HCT116 (cell line): ENCODE measurements at regions not wholly inside any gene's neighbourhood (a gene's known extent, or its start where the extent isn't known, plus 50 kb on each side); places are given as distances from the start of the nearest gene placed in this dataset.

Source experiments
- ATAC-seq: fragments of 200-7000 bp; cut with Tn5 transposase; 2 replicates; pipeline ENCODE4 v1.9.1; 2020; ENCODE audit warnings: mild to moderate bottlenecking, moderate library complexity
- BruUV-seq: library from RNA; stranded (reverse); fragments of 400-500 nt; replicated peaks from 2 replicates; lab custom pipeline; 2021; lab: Mats Ljungman, UMichigan
- CTCF ChIA-PET: fragments of 300-600 bp; sonication (Branson Sonifier 250); formaldehyde crosslinking; loops from one replicate; lab custom pipeline; 2021; ENCODE audit warnings: antibody characterized with exemption; lab: Charles Lee
- POLR2A ChIA-PET: fragments of 300-600, 350-600 bp; sonication (Branson Sonifier 250); formaldehyde crosslinking; loops from one replicate; lab custom pipeline; 2021; ENCODE audit warnings: antibody characterized with exemption; lab: Charles Lee
- RAD21 ChIA-PET, 2 experiments: fragments of 300-600 bp; sonication (Branson Sonifier 250); formaldehyde crosslinking; loops; one replicate each; lab custom pipeline; 2023; ENCODE audit warnings: low total read pairs in 2 of 2; ENCODE audit not compliant: uncharacterized antibody in 2 of 2, unreplicated experiment in 2 of 2, low non-redundant PET in 1 of 2; lab: Charles Lee
- DNase-seq: peaks from one replicate; pipeline ENCODE4 v3.0.0-alpha.2; 2010; ENCODE audit warnings: low read depth, low spot score
- H2AFZ ChIP-seq: fragments of 200-600 bp; shearing (Covaris generic), sonication (generic); 2 replicates; pipeline ENCODE4 v1.6.1; 2017; ENCODE audit warnings: low read depth, mixed run types, mixed read lengths, antibody characterized with exemption, low read length; ENCODE audit not compliant: poor library complexity, severe bottlenecking
- H3K27ac ChIP-seq: 2 replicates; pipeline ENCODE4 v1.5.1; 2012; ENCODE audit warnings: low read depth, low read length
- H3K27me3 ChIP-seq: fragments of 200-600 bp; sonication (generic); 2 replicates; pipeline ENCODE4 v1.6.1; 2016; ENCODE audit warnings: mixed run types, low read length, mixed read lengths; ENCODE audit not compliant: insufficient read depth
- H3K36me3 ChIP-seq, 2 experiments: fragments of 200-500 bp in 1 of 2; fragments of 200-600 bp in 1 of 2; sonication (Bioruptor generic) in 1 of 2; sonication (generic) in 1 of 2; 2 replicates each; pipeline versions ENCODE4 v1.5.1 to v1.6.1; 2014 to 2016; ENCODE audit warnings: low read length in 2 of 2, inconsistent platforms in 1 of 2, mixed read lengths in 1 of 2, mixed run types in 1 of 2; ENCODE audit not compliant: insufficient read depth in 2 of 2, control insufficient read depth in 1 of 2
- H3K4me1 ChIP-seq, 2 experiments: fragments of 200-600 bp in 1 of 2; sonication (generic) in 1 of 2; 2 replicates each; pipeline versions ENCODE4 v1.5.1 to v1.6.1; 2012 to 2017; ENCODE audit warnings: low read length in 2 of 2, inconsistent platforms in 1 of 2, mild to moderate bottlenecking in 1 of 2, mixed read lengths in 1 of 2, mixed run types in 1 of 2, moderate library complexity in 1 of 2; ENCODE audit not compliant: insufficient read depth in 2 of 2, control insufficient read depth in 1 of 2
- H3K4me2 ChIP-seq: fragments of 200-600 bp; sonication (generic); 2 replicates; pipeline ENCODE4 v1.6.1; 2017; ENCODE audit warnings: mixed run types, low read length, mixed read lengths
- H3K4me3 ChIP-seq, 2 experiments: fragments of 200-600 bp in 1 of 2; sonication (generic) in 1 of 2; replicated peaks in 1 of 2; 2 replicates each; pipeline ENCODE4 v1.5.1; 2011 to 2016; ENCODE audit warnings: low read length in 2 of 2, control low read depth in 1 of 2, low read depth in 1 of 2, mild to moderate bottlenecking in 1 of 2, mixed read lengths in 1 of 2, mixed run types in 1 of 2
- H3K79me2 ChIP-seq: fragments of 200-600 bp; sonication (generic); 2 replicates; pipeline ENCODE4 v1.6.1; 2017; ENCODE audit warnings: mild to moderate bottlenecking, mixed run types, low read length, moderate library complexity, mixed read lengths; ENCODE audit not compliant: insufficient read depth
- H3K9ac ChIP-seq: fragments of 200-600 bp; sonication (generic); 2 replicates; pipeline ENCODE4 v1.6.1; 2016; ENCODE audit warnings: low read length, mixed read lengths
- H3K9me2 ChIP-seq: fragments of 200-600 bp; sonication (generic), shearing (Covaris generic); 2 replicates; pipeline ENCODE4 v1.6.1; 2017; ENCODE audit warnings: mixed run types, mild to moderate bottlenecking, moderate library complexity; ENCODE audit not compliant: insufficient read depth
- H3K9me3 ChIP-seq, 2 experiments: fragments of 200-500 bp in 1 of 2; fragments of 200-600 bp in 1 of 2; sonication (Bioruptor generic) in 1 of 2; sonication (generic) in 1 of 2; 2 replicates each; pipeline ENCODE4 v1.6.1; 2014 to 2017; ENCODE audit warnings: low read length in 2 of 2, mixed read lengths in 2 of 2, inconsistent platforms in 1 of 2, low read depth in 1 of 2, mild to moderate bottlenecking in 1 of 2, mixed run types in 1 of 2, moderate library complexity in 1 of 2; ENCODE audit not compliant: control insufficient read depth in 1 of 2, insufficient read depth in 1 of 2
- H4K20me1 ChIP-seq: fragments of 200-600 bp; sonication (generic), shearing (Covaris generic); 2 replicates; pipeline ENCODE4 v1.6.1; 2017; ENCODE audit warnings: mixed run types, mild to moderate bottlenecking, moderate library complexity; ENCODE audit not compliant: insufficient read depth
- CBX3 ChIP-seq: IDR thresholded peaks from 2 replicates; pipeline ENCODE4 v1.6.1; 2012; ENCODE audit warnings: low read depth
- CEBPB ChIP-seq: IDR thresholded peaks from 2 replicates; pipeline ENCODE4 v1.6.1; 2012; ENCODE audit warnings: low read depth
- CTCF ChIP-seq, 3 experiments: fragments of 200-600 bp in 1 of 3; sonication (generic) in 1 of 3; IDR thresholded peaks in 2 of 3; conservative IDR thresholded peaks in 1 of 3; 2 replicates each; pipeline ENCODE4 v1.5.1; 2012 to 2017; ENCODE audit warnings: low read depth in 2 of 3, low read length in 2 of 3, antibody characterized with exemption in 1 of 3, borderline replicate concordance in 1 of 3, control low read depth in 1 of 3, mild to moderate bottlenecking in 1 of 3, mixed read lengths in 1 of 3, mixed run types in 1 of 3, moderate library complexity in 1 of 3; ENCODE audit not compliant: insufficient read depth in 1 of 3
- EGR1 ChIP-seq: IDR thresholded peaks from 2 replicates; pipeline ENCODE4 v1.6.1; 2012; ENCODE audit warnings: low read depth
- ELF1 ChIP-seq: IDR thresholded peaks from 2 replicates; pipeline ENCODE4 v1.6.1; 2012; ENCODE audit warnings: low read depth, borderline replicate concordance
- EZH2 ChIP-seq: fragments of 200-600 bp; sonication (generic); IDR thresholded peaks from 2 replicates; pipeline ENCODE4 v1.6.1; 2017; ENCODE audit warnings: antibody characterized with exemption, mixed run types
- JUND ChIP-seq: IDR thresholded peaks from 2 replicates; pipeline ENCODE4 v1.6.1; 2012
- SIN3A ChIP-seq: IDR thresholded peaks from 2 replicates; pipeline ENCODE4 v1.6.1; 2012; ENCODE audit warnings: low read depth
- SP1 ChIP-seq: IDR thresholded peaks from 2 replicates; pipeline ENCODE4 v1.6.1; 2012; ENCODE audit warnings: low read depth
- SRF ChIP-seq: IDR thresholded peaks from 2 replicates; pipeline ENCODE4 v1.6.1; 2012; ENCODE audit warnings: low read depth
- YY1 ChIP-seq: IDR thresholded peaks from 2 replicates; pipeline ENCODE4 v1.6.1; 2011; ENCODE audit warnings: low read length, low read depth, moderate library complexity, mild to moderate bottlenecking; ENCODE audit not compliant: insufficient replicate concordance; ENCODE audit errors: extremely low read depth
- ZBTB33 ChIP-seq: IDR thresholded peaks from 2 replicates; pipeline ENCODE4 v1.6.1; 2011; ENCODE audit warnings: mild to moderate bottlenecking, low read length, moderate library complexity; ENCODE audit not compliant: insufficient replicate concordance; ENCODE audit errors: extremely low read depth
- ZFX ChIP-seq: fragments of 450-650 bp; IDR thresholded peaks from 2 replicates; pipeline ENCODE4 v1.6.1; 2017
- ZNF274 ChIP-seq: fragments of 200-500 bp; sonication (Bioruptor generic); IDR thresholded peaks from 2 replicates; pipeline ENCODE4 v1.6.1; 2014; ENCODE audit warnings: mild to moderate bottlenecking, low read depth, low read length, inconsistent platforms
- intact Hi-C: fragments of 100-400 bp; cut with micrococcal nuclease; formaldehyde crosslinking; loops from 2 replicates; pipeline ENCODE4 v1.10.0; 2022

GRCh38 chrY:7515812-7516211 lies 604.3 kb upstream of the AMELY start:
- CTCF ChIA-PET: no interaction called here
- RAD21 ChIA-PET: no interaction called here
- Histone ChIP-seq H3K36me3 (no peaks in the 10 kb centered on the region), H3K9me3 (no peaks in the 10 kb centered on the region), H2AFZ (no peak overlapping the region), H3K79me2 (no peaks in the 10 kb centered on the region), H3K9me2 (no peaks in the 10 kb centered on the region), H3K4me2 (no peak overlapping the region), H3K27ac (no peak overlapping the region), H3K9ac (no peak overlapping the region), H3K4me3 (no peak overlapping the region), H3K27me3 (no peaks in the 10 kb centered on the region), H3K4me1 (no peaks in the 10 kb centered on the region), H4K20me1 (no peaks in the 10 kb centered on the region)
- BruUV-seq: no TSS peak
- ATAC-seq (no peak), DNase-seq (no peak)
- POLR2A ChIA-PET: no interaction called here
- TF ChIP-seq EZH2 (no peak), ZBTB33 (no peak), SIN3A (no peak), ZFX (no peak), CBX3 (no peak), ZNF274 (no peak), CEBPB (no peak), SP1 (no peak)
- intact Hi-C loops: no loop called here

GRCh38 chrY:7502896-7503295 lies 591.3 kb upstream of the AMELY start:
- Histone ChIP-seq H3K4me3 (no peak overlapping the region), H3K27me3 (no peaks in the 10 kb centered on the region), H3K27ac (no peak overlapping the region), H3K9me2 (no peaks in the 10 kb centered on the region), H3K9me3 (no peaks in the 10 kb centered on the region), H4K20me1 (no peaks in the 10 kb centered on the region), H3K4me2 (no peak overlapping the region), H3K36me3 (no peaks in the 10 kb centered on the region), H3K4me1 (no peaks in the 10 kb centered on the region), H3K79me2 (no peaks in the 10 kb centered on the region), H3K9ac (no peak overlapping the region)
- ATAC-seq (no peak), DNase-seq (no peak)
- BruUV-seq: no TSS peak
- CTCF ChIA-PET: no interaction called here
- intact Hi-C loops: no loop called here
- RAD21 ChIA-PET: no interaction called here
- POLR2A ChIA-PET: no interaction called here
- TF ChIP-seq ZFX: no peak
- TF ChIP-seq CBX3: no peak
- no peak for TF ChIP-seq CTCF (IDR thresholded peaks at IDR 0.05 in 2 of 3, conservative IDR thresholded peaks at IDR 0.05 in 1 of 3; ENCODE audit: borderline replicate concordance in 1 of 3, insufficient read depth in 1 of 3, low read depth in 2 of 3, low read length in 2 of 3)
- no peak for TF ChIP-seq JUND
- TF ChIP-seq EZH2: no peak
- TF ChIP-seq SRF: no peak
- TF ChIP-seq EGR1: no peak
- TF ChIP-seq CEBPB: no peak
- TF ChIP-seq ELF1: no peak
- no peak for TF ChIP-seq SIN3A
- TF ChIP-seq YY1: no peak
- TF ChIP-seq, all 23 proteins: peak for 0
- no peak overlapping the region for H2AFZ ChIP-seq
